Choroid plexus epithelial cell (primary cell): ENCODE measurements at regions not wholly inside any gene's neighbourhood (a gene's known extent, or its start where the extent isn't known, plus 50 kb on each side); places are given as distances from the start of the nearest gene placed in this dataset.

Experiments used
- DNase-seq: peaks from one replicate; pipeline ENCODE4 v3.0.0-alpha.2; 2010; ENCODE audit warnings: low read depth
- H3K4me3 ChIP-seq: 2 replicates; pipeline ENCODE4 v1.5.1; 2011; ENCODE audit warnings: low read depth, mild to moderate bottlenecking, control low read depth, low read length, moderate library complexity
- TF ChIP-seq, protein P1 (sequence below): conservative IDR thresholded peaks from 2 replicates; pipeline ENCODE4 v1.5.1; 2011; ENCODE audit warnings: low read depth, mild to moderate bottlenecking, control low read depth, inconsistent platforms, low read length, moderate library complexity

DNA sequence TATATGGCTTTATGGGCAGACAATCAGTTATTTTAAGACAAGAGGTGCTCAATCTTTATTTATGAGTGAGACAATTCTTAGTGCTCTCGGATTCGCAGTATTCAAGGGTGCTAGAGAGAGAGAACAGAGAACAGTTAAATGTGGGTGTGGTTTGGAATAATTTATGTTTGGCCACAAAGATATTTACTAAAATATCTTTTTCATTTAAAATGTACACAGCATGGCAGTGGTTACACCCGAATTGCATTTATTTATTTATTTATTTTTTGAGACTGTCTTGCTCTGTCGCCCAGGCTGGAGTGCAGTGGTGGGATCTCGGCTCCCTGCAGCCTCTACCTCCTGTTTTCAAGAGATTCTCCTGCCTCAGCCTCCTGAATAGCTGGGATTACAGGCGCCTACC, 109.2 kb downstream of the CDCA7 start:
- H3K4me3 ChIP-seq = no peak overlapping the region
- no peak for DNase-seq
- TF ChIP-seq, protein P1, sequence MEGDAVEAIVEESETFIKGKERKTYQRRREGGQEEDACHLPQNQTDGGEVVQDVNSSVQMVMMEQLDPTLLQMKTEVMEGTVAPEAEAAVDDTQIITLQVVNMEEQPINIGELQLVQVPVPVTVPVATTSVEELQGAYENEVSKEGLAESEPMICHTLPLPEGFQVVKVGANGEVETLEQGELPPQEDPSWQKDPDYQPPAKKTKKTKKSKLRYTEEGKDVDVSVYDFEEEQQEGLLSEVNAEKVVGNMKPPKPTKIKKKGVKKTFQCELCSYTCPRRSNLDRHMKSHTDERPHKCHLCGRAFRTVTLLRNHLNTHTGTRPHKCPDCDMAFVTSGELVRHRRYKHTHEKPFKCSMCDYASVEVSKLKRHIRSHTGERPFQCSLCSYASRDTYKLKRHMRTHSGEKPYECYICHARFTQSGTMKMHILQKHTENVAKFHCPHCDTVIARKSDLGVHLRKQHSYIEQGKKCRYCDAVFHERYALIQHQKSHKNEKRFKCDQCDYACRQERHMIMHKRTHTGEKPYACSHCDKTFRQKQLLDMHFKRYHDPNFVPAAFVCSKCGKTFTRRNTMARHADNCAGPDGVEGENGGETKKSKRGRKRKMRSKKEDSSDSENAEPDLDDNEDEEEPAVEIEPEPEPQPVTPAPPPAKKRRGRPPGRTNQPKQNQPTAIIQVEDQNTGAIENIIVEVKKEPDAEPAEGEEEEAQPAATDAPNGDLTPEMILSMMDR = no peak

- TF ChIP-seq, protein P1 = no peak
- no peak for DNase-seq
- no peak overlapping the region for H3K4me3 ChIP-seq
Observed at GRCh38 chr2:173467751-173468150, 113.1 kb downstream of the CDCA7 start.

- no peak for DNase-seq
Observed at GRCh38 chr2:173468266-173468793, 113.7 kb downstream of the CDCA7 start.

GRCh38 chr2:173472112-173472511, 117.4 kb downstream of the CDCA7 start:
- TF ChIP-seq, protein P1 = no peak
- no peak for DNase-seq
- no peak overlapping the region for H3K4me3 ChIP-seq

More at GRCh38 chr2:173468266-173468793, 113.7 kb downstream of the CDCA7 start:
- TF ChIP-seq, protein P1 = no peak
- H3K4me3 ChIP-seq = no peak overlapping the region

- no peak for DNase-seq
- TF ChIP-seq, protein P1 = no peak
- H3K4me3 ChIP-seq = no peak overlapping the region
Observed at GRCh38 chr2:173483137-173483536, 128.5 kb downstream of the CDCA7 start.

DNA sequence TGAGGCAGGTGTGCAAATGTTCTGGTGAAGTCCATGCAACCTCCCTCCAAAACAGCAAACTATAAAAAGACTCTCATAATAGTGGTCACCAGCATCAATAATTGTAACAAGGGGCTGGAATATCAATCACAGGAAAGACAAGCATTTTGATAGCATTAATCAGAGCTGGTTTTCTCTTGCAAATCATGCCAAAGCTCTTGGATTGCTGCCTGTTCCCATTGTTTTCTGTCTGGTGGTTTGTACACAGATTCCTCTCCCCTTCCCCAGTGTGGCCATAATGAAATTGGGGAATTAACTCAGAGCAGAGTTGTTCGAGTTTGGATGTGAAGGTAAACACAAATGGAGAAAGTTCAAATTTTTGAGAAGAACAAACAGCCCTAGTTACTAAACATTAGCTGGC, 134.2 kb downstream of the CDCA7 start:
- TF ChIP-seq, protein P1 = no peak
- no peak for DNase-seq

DNA sequence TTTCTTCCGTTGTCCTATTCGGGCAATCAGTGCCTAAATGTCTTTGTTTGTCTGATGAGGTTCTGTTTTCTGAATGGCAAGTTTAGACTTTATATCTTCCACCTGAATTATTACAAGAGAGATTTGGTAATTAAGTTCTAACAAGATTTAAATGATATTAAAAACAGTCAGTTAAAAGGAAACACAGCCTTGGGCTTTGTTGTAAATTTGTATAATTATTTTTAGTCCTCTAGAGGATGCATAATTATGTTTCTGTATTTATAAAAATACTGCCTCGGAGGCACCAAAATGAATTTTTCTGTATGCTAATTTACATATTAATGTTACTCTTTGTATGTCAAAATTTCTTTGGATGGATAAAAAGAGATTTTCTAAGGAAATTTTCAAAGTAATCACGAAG, 136.7 kb downstream of the CDCA7 start:
- DNase-seq = no peak
- TF ChIP-seq, protein P1 = no peak
- H3K4me3 ChIP-seq = no peak overlapping the region

More for the DNA sequence above, 134.2 kb downstream of the CDCA7 start:
- no peak overlapping the region for H3K4me3 ChIP-seq
